ENCODE measurements at regions not wholly inside any gene's neighbourhood (a gene's known extent, or its start where the extent isn't known, plus 50 kb on each side); places are given as distances from the start of the nearest gene placed in this dataset.

- no peak for DNase-seq (ENCODE audit: extremely low read depth in 1 of 11, low read depth in 9 of 11, low spot score in 4 of 11)
These were observed 119.3 kb upstream of the RAP1B start for GRCh38 chr12:68491204-68491960.

- peak in 4 of 11 donors; percentile 6 to 41 (median 25) for DNase-seq (ENCODE audit: extremely low read depth in 1 of 11, low read depth in 9 of 11, low spot score in 4 of 11)
These were observed 115.2 kb upstream of the RAP1B start for GRCh38 chr12:68495336-68496070.

GRCh38 chr12:68497107-68497506 is 113.6 kb upstream of the RAP1B start:
- DNase-seq (ENCODE audit: extremely low read depth in 1 of 11, low read depth in 9 of 11, low spot score in 4 of 11), result no peak

- peak in 4 of 11 donors; percentile 13 to 36 (median 20) for DNase-seq (ENCODE audit: extremely low read depth in 1 of 11, low read depth in 9 of 11, low spot score in 4 of 11)
These were observed 113.0 kb upstream of the RAP1B start for GRCh38 chr12:68497702-68498101.

GRCh38 chr12:68498736-68499135 is 112.0 kb upstream of the RAP1B start:
- no peak for DNase-seq (ENCODE audit: extremely low read depth in 1 of 11, low read depth in 9 of 11, low spot score in 4 of 11)

- no peak for DNase-seq (ENCODE audit: extremely low read depth in 1 of 11, low read depth in 9 of 11, low spot score in 4 of 11)
These were observed 111.1 kb upstream of the RAP1B start for GRCh38 chr12:68499616-68500015.

GRCh38 chr12:68501226-68501625 is 109.5 kb upstream of the RAP1B start:
- DNase-seq (ENCODE audit: extremely low read depth in 1 of 11, low read depth in 9 of 11, low spot score in 4 of 11), result no peak

GRCh38 chr12:68505970-68506369 is 104.7 kb upstream of the RAP1B start:
- no peak for DNase-seq (ENCODE audit: extremely low read depth in 1 of 11, low read depth in 9 of 11, low spot score in 4 of 11)

GRCh38 chr12:68506619-68507018 is 104.1 kb upstream of the RAP1B start:
- DNase-seq (ENCODE audit: extremely low read depth in 1 of 11, low read depth in 9 of 11, low spot score in 4 of 11), result no peak

- DNase-seq (ENCODE audit: extremely low read depth in 1 of 11, low read depth in 9 of 11, low spot score in 4 of 11), result no peak
These were observed 103.0 kb upstream of the RAP1B start for GRCh38 chr12:68507657-68508056.

GRCh38 chr12:68508576-68508975 is 102.1 kb upstream of the RAP1B start:
- DNase-seq (ENCODE audit: extremely low read depth in 1 of 11, low read depth in 9 of 11, low spot score in 4 of 11), result no peak

GRCh38 chr12:68509242-68509641 is 101.5 kb upstream of the RAP1B start:
- DNase-seq (ENCODE audit: extremely low read depth in 1 of 11, low read depth in 9 of 11, low spot score in 4 of 11), result no peak

GRCh38 chr12:68510397-68510796 is 100.3 kb upstream of the RAP1B start:
- DNase-seq (ENCODE audit: extremely low read depth in 1 of 11, low read depth in 9 of 11, low spot score in 4 of 11), result no peak

GRCh38 chr12:68514807-68515411 is 95.8 kb upstream of the RAP1B start:
- DNase-seq (ENCODE audit: extremely low read depth in 1 of 11, low read depth in 9 of 11, low spot score in 4 of 11), result no peak

GRCh38 chr12:68515793-68516192 is 94.9 kb upstream of the RAP1B start:
- DNase-seq (ENCODE audit: extremely low read depth in 1 of 11, low read depth in 9 of 11, low spot score in 4 of 11), result no peak

- DNase-seq (ENCODE audit: extremely low read depth in 1 of 11, low read depth in 9 of 11, low spot score in 4 of 11), result no peak
These were observed 89.3 kb upstream of the RAP1B start for GRCh38 chr12:68521321-68521839.

GRCh38 chr12:68521848-68522502 is 88.7 kb upstream of the RAP1B start:
- DNase-seq (ENCODE audit: extremely low read depth in 1 of 11, low read depth in 9 of 11, low spot score in 4 of 11), result no peak

GRCh38 chr12:68529466-68529865 is 81.2 kb upstream of the RAP1B start:
- DNase-seq (ENCODE audit: extremely low read depth in 1 of 11, low read depth in 9 of 11, low spot score in 4 of 11), result no peak

- no peak for DNase-seq (ENCODE audit: extremely low read depth in 1 of 11, low read depth in 9 of 11, low spot score in 4 of 11)
These were observed 80.8 kb upstream of the RAP1B start for GRCh38 chr12:68529869-68530268.

All from renal cortex interstitium (tissue), 11 donors.